ENCODE measurements at regions not wholly inside any gene's neighbourhood (a gene's known extent, or its start where the extent isn't known, plus 50 kb on each side); places are given as distances from the start of the nearest gene placed in this dataset.

- TF ChIP-seq POLR2A (IDR thresholded peaks at IDR 0.05; ENCODE audit: low read depth, low read length) (no peak), POLR2AphosphoS5 (IDR thresholded peaks at IDR 0.05; ENCODE audit: low read depth, low read length) (no peak)
Observed at GRCh38 chr21:34272321-34272720, 91.5 kb upstream of the KCNE2 start.

Data from GM12892 (cell line).